ENCODE measurements at regions not wholly inside any gene's neighbourhood (a gene's known extent, or its start where the extent isn't known, plus 50 kb on each side); places are given as distances from the start of the nearest gene placed in this dataset.

- DNase-seq, result no peak
These were observed 197.8 kb downstream of the SALL1 start for GRCh38 chr16:50953290-50953689.

GRCh38 chr16:50950955-50951354, 200.1 kb downstream of the SALL1 start:
- no peak for DNase-seq

GRCh38 chr16:50948268-50948930, 202.7 kb downstream of the SALL1 start:
- DNase-seq, result no peak

DNA sequence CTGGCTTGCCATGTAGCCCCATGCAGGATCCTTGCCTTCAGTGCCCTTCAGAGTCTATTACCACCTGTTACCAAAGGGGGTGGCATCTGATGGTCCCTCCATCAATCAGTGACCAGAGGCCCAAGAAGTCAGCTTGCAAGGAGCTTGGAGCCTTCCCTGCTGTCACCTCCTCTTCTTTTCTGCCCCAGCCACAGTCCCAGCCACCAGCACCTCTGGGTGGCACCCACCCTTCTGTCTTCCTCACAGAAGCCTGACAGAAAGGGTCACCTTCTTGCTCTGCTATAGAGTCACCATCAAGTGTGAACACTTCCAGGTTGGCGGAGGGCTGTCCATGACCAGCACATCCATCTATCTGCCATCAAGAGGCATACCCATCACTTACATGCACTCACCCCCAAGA, 203.2 kb downstream of the SALL1 start:
- DNase-seq, result no peak

GRCh38 chr16:50946606-50947005, 204.5 kb downstream of the SALL1 start:
- no peak for DNase-seq

GRCh38 chr16:50946098-50946497, 204.2 kb downstream of the CYLD start:
- DNase-seq, result no peak

DNA sequence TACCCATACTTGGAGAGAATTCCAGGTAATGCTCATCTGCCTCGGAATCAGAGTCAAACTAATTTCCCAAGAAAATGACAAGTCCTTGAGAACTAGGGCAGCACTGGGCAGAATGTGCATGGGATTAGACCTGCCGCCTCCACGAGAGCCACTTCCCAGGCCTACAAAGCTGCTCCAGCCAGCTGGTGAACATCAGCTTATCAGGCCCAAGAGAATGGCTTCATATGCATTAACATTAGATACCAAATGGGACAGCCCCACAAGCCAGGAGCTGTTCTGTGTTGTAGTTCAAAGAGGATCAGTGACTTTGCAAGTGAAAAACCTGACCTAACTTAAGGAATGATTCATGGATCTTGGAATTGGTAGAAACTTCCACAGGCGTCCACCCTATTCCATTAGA, 203.3 kb downstream of the CYLD start:
- DNase-seq, result no peak

- DNase-seq, result no peak
These were observed 202.6 kb downstream of the CYLD start for GRCh38 chr16:50944436-50944835.

GRCh38 chr16:50944033-50944432, 202.1 kb downstream of the CYLD start:
- DNase-seq, result no peak

- no peak for DNase-seq
These were observed 200.3 kb downstream of the CYLD start for GRCh38 chr16:50942143-50942542.

GRCh38 chr16:50941681-50942080, 199.8 kb downstream of the CYLD start:
- DNase-seq, result no peak

DNA sequence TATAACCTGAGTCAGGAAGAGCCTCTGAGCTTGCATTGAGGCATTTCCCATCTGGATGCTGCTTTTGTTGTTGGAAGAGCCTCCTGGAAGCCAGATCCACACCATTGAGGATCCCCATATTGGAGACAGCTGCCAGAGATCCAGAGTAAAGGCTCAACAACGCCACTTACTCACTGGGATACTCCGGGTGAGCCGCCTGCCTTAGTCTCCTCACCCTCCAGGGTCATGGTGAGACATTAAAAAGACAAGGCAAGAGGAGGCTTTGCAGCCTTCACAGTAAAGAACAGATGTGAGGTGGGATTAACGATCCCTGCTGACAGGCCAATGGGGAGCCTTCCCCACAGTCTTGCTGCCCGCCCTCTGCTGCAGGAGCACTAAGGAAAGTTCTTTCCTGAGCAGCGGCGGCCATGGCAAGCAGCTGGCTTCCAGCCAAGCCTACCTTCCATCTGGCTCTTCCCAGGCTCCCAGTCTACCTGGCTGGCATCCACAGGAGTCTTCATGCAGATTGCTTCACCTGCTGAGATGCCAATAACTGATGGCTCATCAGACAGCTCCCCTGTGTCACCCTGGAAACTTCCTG, 198.5 kb downstream of the CYLD start:
- peak; percentile 30 for DNase-seq

- DNase-seq, result no peak
These were observed 197.5 kb downstream of the CYLD start for GRCh38 chr16:50939356-50939755.

- no peak for DNase-seq
These were observed 197.0 kb downstream of the CYLD start for GRCh38 chr16:50938932-50939331.

DNA sequence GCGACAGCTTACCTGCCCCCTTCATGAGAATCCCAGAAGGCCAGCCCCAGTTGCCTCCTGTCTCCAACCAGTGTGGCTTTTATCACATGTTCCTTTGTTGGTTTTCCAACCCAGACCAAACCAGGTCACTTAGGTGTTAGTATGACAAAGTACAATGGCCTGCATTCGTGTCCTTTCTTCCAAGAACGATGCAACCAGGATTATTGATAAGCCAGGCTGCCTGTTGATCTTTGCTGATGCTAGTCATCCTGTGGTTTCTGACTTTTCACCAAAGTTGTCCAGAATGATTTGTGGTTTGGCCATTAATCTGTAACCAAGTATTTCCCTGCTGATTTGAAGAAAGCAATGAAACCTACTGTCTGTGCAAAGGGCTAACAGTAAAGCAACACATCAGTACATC, 191.4 kb downstream of the CYLD start:
- DNase-seq, result no peak

DNA sequence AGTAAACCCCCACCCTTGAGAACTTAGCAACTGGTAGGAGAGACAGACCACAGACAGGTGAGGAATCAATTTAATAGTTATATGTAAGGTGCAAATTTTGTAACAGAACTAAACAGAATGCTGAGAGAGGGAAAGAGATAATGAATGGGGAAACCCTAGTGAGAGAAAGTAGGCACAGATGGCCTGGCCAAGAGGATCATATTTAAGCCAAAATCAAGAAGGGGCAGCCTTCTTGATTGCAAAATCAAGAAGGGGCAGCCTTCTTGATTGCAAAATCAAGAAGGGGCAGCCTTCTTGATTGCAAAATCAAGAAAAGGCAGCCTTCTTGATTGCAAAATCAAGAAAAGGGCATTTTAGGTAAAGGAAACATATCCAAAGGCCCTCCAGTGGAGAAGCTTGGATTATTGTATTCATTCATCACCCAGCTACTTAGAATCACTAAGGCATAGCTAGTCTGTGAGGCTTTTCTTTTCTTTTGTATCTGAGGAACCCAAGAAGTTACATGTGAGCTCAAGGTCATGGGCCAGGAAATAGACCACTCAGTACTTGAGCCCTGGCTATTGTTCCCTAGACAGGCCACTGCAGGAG, 190.6 kb downstream of the CYLD start:
- DNase-seq, result no peak

DNA sequence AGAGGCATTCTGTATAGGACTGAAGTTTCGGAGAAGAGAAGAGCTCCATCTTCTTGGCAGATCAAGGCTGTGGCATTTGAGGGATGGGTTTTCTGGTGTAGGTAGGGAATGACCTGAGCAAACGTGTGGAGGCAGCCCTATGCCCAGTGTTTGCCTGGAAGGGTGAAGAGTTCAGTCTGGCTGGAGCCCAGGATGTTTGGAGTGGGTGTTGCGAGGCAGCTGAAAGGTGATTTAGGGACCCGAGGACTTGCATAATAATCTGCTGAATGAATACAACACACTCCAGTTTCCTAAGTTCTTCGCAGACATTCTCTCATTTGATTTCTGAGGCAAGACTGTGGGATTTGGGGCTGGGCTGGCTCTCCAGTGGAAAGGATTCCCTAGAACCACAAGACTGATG, 186.2 kb downstream of the CYLD start:
- DNase-seq, result no peak

GRCh38 chr16:50925758-50926357, 184.0 kb downstream of the CYLD start:
- DNase-seq, result no peak

- no peak for DNase-seq
These were observed 183.1 kb downstream of the CYLD start for GRCh38 chr16:50924759-50925545.

DNA sequence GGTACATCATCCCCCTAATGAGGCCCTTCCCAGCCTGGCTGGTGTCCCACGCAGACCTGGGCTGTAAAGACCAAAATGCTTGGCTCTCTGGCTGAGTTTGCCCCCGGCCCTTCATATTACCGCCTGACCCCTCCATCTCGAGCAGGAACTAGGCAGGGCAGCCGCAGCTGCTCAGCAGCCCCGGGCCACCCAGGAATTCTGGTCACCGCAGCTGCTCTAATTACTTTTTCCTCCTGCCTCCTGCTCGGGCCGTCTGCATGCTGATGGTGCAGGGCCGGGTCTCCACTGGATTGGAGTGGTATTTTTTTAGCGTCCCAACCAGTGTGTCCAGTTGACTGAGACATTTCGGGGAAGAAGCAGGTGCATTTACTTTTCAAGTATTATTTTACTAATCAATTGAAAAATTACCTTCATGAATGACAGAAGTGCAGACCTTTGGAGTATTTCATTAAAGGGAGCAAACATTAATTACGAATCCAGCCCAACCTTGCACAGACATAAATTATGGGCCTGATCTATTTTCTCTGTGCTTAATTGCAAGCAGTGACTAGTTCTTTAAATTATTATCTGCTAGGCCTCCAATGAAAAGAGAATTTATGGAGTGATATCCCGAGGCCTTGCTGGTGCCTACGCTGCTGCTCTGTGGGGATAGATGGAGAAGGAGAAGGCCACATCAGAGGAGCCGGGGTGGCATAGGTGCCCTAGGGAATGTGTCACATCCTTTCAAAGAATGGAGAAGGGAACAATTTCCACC, 176.2 kb downstream of the CYLD start:
- no peak for DNase-seq

DNA sequence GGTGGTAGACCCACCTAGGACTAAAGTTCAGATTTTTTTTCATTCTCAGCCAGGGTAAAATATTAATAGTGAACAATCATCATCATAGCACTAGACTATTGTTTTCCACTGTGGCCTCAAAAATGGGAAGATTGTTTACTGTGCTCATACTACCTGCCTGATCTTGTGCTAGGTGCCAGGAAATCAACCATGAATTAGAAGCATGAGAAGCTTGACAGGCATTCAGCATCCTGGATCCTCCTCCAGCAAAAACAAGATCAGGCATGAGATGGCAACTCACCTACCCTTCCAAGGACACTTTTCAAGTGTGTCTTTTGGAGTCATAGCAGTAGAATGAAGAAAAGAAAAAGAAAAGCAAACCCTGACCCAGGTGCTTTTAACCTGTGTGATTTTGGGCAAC, 174.2 kb downstream of the CYLD start:
- no peak for DNase-seq

DNA sequence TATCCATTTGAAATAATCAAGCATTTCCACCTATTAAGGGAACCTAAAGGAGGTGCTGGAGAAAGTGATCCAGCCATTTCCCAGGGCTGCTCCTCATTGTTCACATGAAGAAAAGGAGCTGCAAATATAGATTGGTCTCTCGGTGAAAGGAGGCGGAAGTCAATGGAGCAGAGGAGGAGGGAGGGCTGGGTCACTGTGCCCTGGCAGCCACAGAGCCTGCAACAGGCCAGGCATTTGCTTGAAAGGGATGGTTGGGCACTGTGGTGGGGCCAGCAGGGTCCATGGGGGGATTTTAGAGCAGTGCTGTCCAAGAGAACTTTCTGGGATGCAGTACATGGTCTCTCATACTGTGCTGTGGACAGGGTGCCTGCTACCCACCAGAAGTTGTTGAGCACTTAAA, 173.2 kb downstream of the CYLD start:
- DNase-seq, result no peak

- DNase-seq, result no peak
These were observed 168.8 kb downstream of the CYLD start for GRCh38 chr16:50910736-50911100.
